ENCODE measurements at regions not wholly inside any gene's neighbourhood (a gene's known extent, or its start where the extent isn't known, plus 50 kb on each side); places are given as distances from the start of the nearest gene placed in this dataset.
"Not testable (repeated sequence)": the region's sequence is repeated elsewhere in the genome, so short reads cannot be mapped to it uniquely, and the experiment has no call there.

DNA sequence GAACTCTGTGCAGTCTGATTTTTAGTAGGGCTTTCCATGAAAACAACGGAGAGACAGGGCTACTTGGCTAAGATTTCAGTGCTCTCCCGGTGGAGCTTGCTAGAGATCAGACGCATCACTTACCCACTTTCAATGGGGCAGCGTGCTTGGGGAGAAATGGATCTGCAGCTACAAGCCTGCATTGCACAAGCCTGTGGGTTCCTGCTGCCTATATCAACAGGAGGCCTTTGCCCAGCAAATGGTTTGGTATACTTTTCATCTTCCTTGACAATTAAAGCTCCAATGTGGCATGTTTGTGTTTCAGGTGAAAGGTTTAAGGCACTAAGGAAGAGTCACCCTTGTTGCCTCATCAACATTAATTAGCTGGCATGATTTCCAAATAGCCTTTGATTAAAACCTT is 136.0 kb upstream of the FOXQ1 start:
- H3K4me1 ChIP-seq (ENCODE audit: control insufficient read depth in 1 of 2, insufficient read depth in 2 of 2, low read length in 2 of 2) = no peaks in the 10 kb centered on the region
- no peaks in the 10 kb centered on the region for H3K27me3 ChIP-seq (ENCODE audit: low read depth, low read length)
- no peaks in the 10 kb centered on the region for H3K36me3 ChIP-seq (ENCODE audit: control insufficient read depth in 1 of 2, insufficient read depth in 2 of 2, low read length in 2 of 2)
- H3K9me3 ChIP-seq (ENCODE audit: control insufficient read depth in 1 of 2, low read length in 2 of 2) = no peaks in the 10 kb centered on the region
- no peak overlapping the region for H3K27ac ChIP-seq (ENCODE audit: low read length)
- no peak overlapping the region for H3K4me3 ChIP-seq (ENCODE audit: low read depth in 1 of 2, low read length in 2 of 2)

DNA sequence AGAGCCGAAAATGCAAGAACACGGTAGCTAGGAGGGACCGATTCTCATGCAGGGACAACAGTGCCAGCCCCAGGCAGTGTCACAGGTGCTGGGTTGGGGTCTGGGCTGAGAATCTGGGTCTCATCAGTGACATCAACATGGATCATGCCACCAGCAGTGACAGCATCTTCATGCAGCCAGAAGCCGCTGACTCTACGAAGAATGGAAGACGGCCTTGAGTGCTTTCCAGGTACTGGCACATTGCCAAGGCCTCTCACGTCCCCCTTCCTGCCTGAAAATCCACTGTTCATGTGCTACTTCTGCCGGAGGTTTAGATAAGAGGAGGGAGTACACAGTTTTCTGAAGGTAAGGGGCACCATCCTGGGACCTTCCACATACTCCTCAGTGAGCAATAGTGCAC is 141.1 kb upstream of the FOXQ1 start:
- H3K27me3 ChIP-seq (ENCODE audit: low read depth, low read length) = no peaks in the 10 kb centered on the region
- H3K9me3 ChIP-seq (ENCODE audit: control insufficient read depth in 1 of 2, low read length in 2 of 2) = no peaks in the 10 kb centered on the region

DNA sequence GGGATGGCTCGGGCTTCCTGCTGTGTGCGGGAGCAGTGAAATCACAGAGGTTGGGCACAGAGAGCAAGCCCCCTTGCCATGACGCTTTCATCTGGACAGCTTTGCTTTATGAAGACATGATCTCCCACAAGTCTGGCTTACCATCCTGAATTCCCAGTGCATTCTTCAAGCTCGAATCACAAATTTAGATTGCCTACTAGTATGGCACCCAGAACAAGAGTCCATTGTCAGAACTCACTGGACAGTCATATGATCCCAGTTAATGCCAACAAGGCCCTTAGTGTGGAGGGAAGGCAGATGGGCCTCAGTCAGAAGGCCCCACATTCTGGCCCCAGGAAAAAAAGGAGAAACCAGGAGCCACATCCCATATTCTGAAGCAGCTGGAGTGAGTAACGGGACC is 147.3 kb upstream of the FOXQ1 start:
- no peak overlapping the region for H3K27ac ChIP-seq (ENCODE audit: low read length)
- H3K4me1 ChIP-seq (ENCODE audit: control insufficient read depth in 1 of 2, insufficient read depth in 2 of 2, low read length in 2 of 2) = no peaks in the 10 kb centered on the region
- H3K36me3 ChIP-seq (ENCODE audit: control insufficient read depth in 1 of 2, insufficient read depth in 2 of 2, low read length in 2 of 2) = no peaks in the 10 kb centered on the region
- no peaks in the 10 kb centered on the region for H3K27me3 ChIP-seq (ENCODE audit: low read depth, low read length)
- H3K9me3 ChIP-seq (ENCODE audit: control insufficient read depth in 1 of 2, low read length in 2 of 2) = no peaks in the 10 kb centered on the region
- H3K4me3 ChIP-seq (ENCODE audit: low read depth in 1 of 2, low read length in 2 of 2) = no peak overlapping the region

More for the DNA sequence above, 141.1 kb upstream of the FOXQ1 start:
- no peak overlapping the region for H3K27ac ChIP-seq (ENCODE audit: low read length)
- H3K4me1 ChIP-seq (ENCODE audit: control insufficient read depth in 1 of 2, insufficient read depth in 2 of 2, low read length in 2 of 2) = no peaks in the 10 kb centered on the region
- H3K36me3 ChIP-seq (ENCODE audit: control insufficient read depth in 1 of 2, insufficient read depth in 2 of 2, low read length in 2 of 2) = no peaks in the 10 kb centered on the region
- H3K4me3 ChIP-seq (ENCODE audit: low read depth in 1 of 2, low read length in 2 of 2) = no peak overlapping the region

DNA sequence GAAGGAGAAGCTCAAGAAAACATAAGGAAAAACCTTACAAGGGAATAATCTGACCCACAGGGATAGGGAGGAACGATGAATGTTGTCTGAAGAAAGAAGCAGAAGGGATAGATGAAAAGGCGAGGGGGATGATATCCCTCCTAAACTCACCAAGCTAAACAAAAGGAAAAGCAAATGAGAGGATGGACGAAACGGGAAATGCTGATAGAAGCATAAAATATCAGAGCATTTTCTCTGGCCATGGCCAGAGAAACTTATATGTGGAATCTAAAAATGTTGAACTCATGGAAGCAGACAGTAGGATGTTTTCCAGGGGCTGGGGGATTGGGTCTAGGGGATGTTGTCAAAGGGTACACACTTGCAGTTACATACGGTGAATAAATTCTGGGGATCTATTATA is 148.4 kb upstream of the FOXQ1 start:
- no peak overlapping the region for H3K27ac ChIP-seq (ENCODE audit: low read length)
- no peaks in the 10 kb centered on the region for H3K36me3 ChIP-seq (ENCODE audit: control insufficient read depth in 1 of 2, insufficient read depth in 2 of 2, low read length in 2 of 2)
- no peaks in the 10 kb centered on the region for H3K9me3 ChIP-seq (ENCODE audit: control insufficient read depth in 1 of 2, low read length in 2 of 2)

DNA sequence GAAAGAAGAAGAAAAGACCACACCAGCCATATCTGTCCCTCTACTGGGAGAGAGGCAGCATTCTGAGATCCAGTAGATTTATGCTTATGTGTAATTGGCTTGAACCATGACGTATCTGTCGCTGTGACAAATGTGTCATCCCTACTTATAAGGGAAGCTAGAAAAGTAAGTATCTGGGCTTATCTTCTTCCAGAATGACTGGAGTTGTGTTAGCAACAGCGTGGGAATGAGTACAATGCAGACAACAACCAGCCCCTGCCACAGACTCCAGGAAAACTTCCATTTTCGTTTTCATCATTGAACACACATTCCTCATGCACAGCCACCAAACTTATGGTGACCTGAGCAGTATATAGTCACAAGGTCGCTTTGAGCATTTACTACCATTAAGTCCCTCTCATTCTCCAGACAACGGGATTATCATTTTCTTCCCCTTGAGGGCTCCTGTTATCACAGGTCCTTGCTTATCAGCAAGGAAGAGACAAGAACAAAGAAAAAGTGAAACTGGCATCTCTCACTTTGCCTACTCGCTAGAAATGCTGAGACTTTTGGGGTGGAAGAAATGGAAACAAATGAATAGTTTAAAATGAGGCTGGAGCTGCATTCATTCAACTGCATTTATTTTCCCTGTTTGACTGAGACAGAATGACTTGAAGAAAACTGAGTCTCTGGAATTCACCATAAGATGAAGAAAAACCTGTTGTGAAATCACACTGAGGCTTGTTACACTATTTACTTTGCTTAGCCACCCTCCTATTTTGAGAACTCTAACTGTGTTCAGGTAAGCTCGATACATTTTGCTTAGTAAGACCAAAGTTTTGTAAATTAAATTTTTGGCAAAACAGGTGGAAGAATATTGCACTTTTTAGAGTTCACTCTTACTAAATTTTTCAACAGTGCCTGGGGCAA is 149.3 kb upstream of the FOXQ1 start:
- H3K4me3 ChIP-seq (ENCODE audit: low read depth in 1 of 2, low read length in 2 of 2) = peak overlapping the region in 1 of 2 donors; percentile 22
- H3K27ac ChIP-seq (ENCODE audit: low read length) = no peak overlapping the region
- no peaks in the 10 kb centered on the region for H3K9me3 ChIP-seq (ENCODE audit: control insufficient read depth in 1 of 2, low read length in 2 of 2)

More for the DNA sequence above, 148.4 kb upstream of the FOXQ1 start:
- Histone ChIP-seq H3K27me3 (ENCODE audit: low read depth, low read length) (no peaks in the 10 kb centered on the region), H3K4me1 (ENCODE audit: control insufficient read depth in 1 of 2, insufficient read depth in 2 of 2, low read length in 2 of 2) (no peaks in the 10 kb centered on the region), H3K4me3 (ENCODE audit: low read depth in 1 of 2, low read length in 2 of 2) (no peak overlapping the region)

DNA sequence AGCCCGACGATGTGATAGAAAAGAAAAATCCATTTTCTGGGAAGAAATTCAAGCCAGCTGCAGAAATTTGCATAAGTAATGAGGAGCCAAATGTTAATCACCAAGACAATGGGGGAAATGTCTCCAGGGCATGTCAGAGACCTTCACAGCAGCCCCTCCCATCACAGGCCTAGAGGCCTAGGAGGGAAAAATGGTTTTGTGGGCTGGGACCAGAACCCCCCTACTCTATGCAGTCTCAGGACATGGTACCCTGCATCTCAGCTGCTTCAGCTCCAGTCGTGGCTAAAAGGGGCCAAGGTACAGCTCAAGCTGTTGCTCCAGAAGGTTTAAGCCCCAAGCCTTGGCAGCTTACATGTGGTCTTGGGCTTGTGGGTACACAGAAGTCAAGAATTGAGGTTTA is 155.5 kb upstream of the FOXQ1 start:
- H3K4me3 ChIP-seq (ENCODE audit: low read depth in 1 of 2, low read length in 2 of 2); H3K27ac ChIP-seq (ENCODE audit: low read length); H3K4me1 ChIP-seq (ENCODE audit: control insufficient read depth in 1 of 2, insufficient read depth in 2 of 2, low read length in 2 of 2); H3K9me3 ChIP-seq (ENCODE audit: control insufficient read depth in 1 of 2, low read length in 2 of 2); H3K36me3 ChIP-seq (ENCODE audit: control insufficient read depth in 1 of 2, insufficient read depth in 2 of 2, low read length in 2 of 2); H3K27me3 ChIP-seq (ENCODE audit: low read depth, low read length): not testable (repeated sequence)

More for the DNA sequence above, 149.3 kb upstream of the FOXQ1 start:
- H3K36me3 ChIP-seq (ENCODE audit: control insufficient read depth in 1 of 2, insufficient read depth in 2 of 2, low read length in 2 of 2) = no peaks in the 10 kb centered on the region
- H3K4me1 ChIP-seq (ENCODE audit: control insufficient read depth in 1 of 2, insufficient read depth in 2 of 2, low read length in 2 of 2) = no peaks in the 10 kb centered on the region
- H3K27me3 ChIP-seq (ENCODE audit: low read depth, low read length) = no peaks in the 10 kb centered on the region

DNA sequence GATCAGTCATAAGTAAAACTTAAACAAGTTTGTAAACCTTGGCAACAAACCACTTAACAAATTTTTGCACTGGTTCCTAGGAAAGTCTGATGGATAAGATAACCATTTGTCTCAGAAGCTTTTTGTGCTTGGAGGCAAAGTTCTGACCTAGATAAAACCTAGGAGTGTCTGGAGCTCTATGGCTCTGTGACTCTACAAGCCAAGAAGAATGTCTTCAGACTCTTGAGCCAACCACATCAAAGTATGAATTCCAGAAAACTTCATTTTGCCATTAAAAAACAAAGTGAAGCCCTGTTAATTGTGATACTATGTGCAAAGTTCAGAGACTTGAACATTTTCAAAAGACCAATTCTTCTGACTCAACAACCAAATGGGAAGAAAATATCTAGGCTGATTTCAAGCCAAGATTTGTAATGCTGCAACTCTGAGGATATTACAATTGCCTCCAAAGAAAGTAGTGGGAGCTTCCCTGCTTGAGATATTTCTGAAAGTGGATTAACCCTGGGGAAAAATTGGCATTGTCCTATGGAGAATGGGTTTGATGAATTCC is 158.1 kb upstream of the FOXQ1 start:
- no peaks in the 10 kb centered on the region for H3K27me3 ChIP-seq (ENCODE audit: low read depth, low read length)
- no peak overlapping the region for H3K27ac ChIP-seq (ENCODE audit: low read length)
- no peaks in the 10 kb centered on the region for H3K9me3 ChIP-seq (ENCODE audit: control insufficient read depth in 1 of 2, low read length in 2 of 2)
- no peaks in the 10 kb centered on the region for H3K36me3 ChIP-seq (ENCODE audit: control insufficient read depth in 1 of 2, insufficient read depth in 2 of 2, low read length in 2 of 2)
- peaks cover 0 to 4% of the 10 kb centered on the region in 2 donors for H3K4me1 ChIP-seq (ENCODE audit: control insufficient read depth in 1 of 2, insufficient read depth in 2 of 2, low read length in 2 of 2)
- no peak overlapping the region for H3K4me3 ChIP-seq (ENCODE audit: low read depth in 1 of 2, low read length in 2 of 2)

DNA sequence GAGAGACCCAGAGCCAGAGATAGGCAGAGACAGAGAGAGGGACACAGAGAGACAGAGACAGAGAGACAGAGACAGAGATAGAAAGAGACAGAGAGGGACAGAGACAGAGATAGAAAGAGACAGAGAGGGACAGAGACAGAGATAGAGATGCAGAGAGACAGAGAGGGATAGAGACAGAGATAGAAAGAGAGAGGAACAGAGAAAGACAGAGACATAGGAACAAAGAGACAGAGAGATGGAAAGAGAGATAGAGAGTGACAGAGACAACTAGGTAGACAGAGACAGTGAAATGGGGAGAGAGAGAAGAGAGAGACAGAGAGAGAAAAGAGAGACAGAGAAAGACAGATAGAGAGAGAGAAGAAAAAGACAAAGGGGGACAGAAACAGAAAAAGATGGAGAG is 165.4 kb upstream of the FOXQ1 start:
- H3K9me3 ChIP-seq (ENCODE audit: control insufficient read depth in 1 of 2, low read length in 2 of 2) = no peaks in the 10 kb centered on the region
- H3K36me3 ChIP-seq (ENCODE audit: control insufficient read depth in 1 of 2, insufficient read depth in 2 of 2, low read length in 2 of 2) = no peaks in the 10 kb centered on the region
- H3K4me3 ChIP-seq (ENCODE audit: low read depth in 1 of 2, low read length in 2 of 2) = no peak overlapping the region
- H3K4me1 ChIP-seq (ENCODE audit: control insufficient read depth in 1 of 2, insufficient read depth in 2 of 2, low read length in 2 of 2) = no peaks in the 10 kb centered on the region
- H3K27ac ChIP-seq (ENCODE audit: low read length) = no peak overlapping the region
- no peaks in the 10 kb centered on the region for H3K27me3 ChIP-seq (ENCODE audit: low read depth, low read length)

DNA sequence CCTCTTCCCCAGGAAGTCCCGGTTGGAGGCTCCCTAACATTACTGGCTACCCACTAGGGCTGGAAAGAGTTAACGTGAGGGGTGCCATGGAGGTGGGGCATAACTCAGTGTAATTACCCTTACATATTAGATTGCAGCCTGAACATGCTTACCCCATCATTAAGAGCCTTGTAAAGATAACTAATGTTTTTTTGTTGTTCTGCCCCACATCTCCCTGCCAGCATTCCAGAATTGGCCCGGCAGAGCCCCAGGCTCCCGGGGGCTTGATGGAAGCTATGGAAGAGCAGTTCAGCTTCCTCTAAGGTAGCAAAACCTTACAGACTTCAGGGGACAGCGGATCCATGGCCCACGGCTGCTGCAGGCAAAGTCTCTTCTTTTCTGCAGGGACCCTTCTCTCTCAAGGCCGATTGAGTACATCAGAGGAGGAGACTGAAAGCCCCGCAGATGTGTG is 166.1 kb upstream of the FOXQ1 start:
- no peak overlapping the region for H3K27ac ChIP-seq (ENCODE audit: low read length)
- no peaks in the 10 kb centered on the region for H3K4me1 ChIP-seq (ENCODE audit: control insufficient read depth in 1 of 2, insufficient read depth in 2 of 2, low read length in 2 of 2)
- no peaks in the 10 kb centered on the region for H3K9me3 ChIP-seq (ENCODE audit: control insufficient read depth in 1 of 2, low read length in 2 of 2)
- H3K36me3 ChIP-seq (ENCODE audit: control insufficient read depth in 1 of 2, insufficient read depth in 2 of 2, low read length in 2 of 2) = no peaks in the 10 kb centered on the region
- no peaks in the 10 kb centered on the region for H3K27me3 ChIP-seq (ENCODE audit: low read depth, low read length)
- H3K4me3 ChIP-seq (ENCODE audit: low read depth in 1 of 2, low read length in 2 of 2) = no peak overlapping the region

DNA sequence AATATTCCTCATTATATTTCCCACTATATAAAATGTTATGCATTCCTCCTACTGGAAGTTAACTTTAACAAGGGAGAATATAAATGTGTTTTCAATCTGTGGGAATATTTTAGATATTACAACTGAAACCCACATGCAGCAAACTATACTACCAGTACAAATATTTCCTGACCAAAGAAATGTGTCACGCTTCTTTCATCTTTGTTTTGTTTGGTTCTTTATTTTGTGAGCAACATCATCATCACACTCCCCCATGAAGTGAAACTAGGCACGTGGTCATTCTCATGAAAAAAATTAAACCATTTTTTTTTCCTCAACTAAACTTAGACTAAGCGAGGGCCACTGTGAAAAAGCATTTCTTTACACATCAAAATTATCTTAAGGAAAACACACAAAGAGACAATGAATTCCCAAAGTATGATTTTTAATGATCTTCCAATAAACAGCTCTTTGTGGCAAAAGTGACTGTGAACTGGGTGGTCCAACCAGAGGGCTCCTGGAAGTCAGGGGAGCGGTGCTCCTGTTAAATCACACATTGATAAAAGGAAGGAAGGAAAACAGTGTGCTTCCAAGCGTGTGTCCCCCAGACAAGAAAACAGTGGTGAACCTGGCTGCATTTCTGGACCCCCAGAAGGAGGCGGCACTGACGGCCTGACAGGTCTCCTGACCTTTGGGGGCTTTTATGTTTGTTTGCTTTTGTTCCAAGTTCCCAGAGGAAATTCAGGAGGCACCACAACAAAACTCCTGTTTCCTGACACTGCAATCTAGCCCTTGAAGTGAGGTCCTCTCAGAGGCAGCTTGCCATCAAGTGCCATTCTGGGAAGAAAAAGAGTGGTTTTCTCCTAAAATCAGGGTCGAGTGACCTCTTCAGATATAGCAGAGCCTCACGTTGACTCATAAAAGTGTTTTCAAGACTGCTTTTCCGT is 166.8 kb upstream of the FOXQ1 start:
- Histone ChIP-seq H3K9me3 (ENCODE audit: control insufficient read depth in 1 of 2, low read length in 2 of 2) (no peaks in the 10 kb centered on the region), H3K27me3 (ENCODE audit: low read depth, low read length) (no peaks in the 10 kb centered on the region), H3K36me3 (ENCODE audit: control insufficient read depth in 1 of 2, insufficient read depth in 2 of 2, low read length in 2 of 2) (no peaks in the 10 kb centered on the region), H3K4me3 (ENCODE audit: low read depth in 1 of 2, low read length in 2 of 2) (no peak overlapping the region), H3K4me1 (ENCODE audit: control insufficient read depth in 1 of 2, insufficient read depth in 2 of 2, low read length in 2 of 2) (no peaks in the 10 kb centered on the region), H3K27ac (ENCODE audit: low read length) (no peak overlapping the region)

DNA sequence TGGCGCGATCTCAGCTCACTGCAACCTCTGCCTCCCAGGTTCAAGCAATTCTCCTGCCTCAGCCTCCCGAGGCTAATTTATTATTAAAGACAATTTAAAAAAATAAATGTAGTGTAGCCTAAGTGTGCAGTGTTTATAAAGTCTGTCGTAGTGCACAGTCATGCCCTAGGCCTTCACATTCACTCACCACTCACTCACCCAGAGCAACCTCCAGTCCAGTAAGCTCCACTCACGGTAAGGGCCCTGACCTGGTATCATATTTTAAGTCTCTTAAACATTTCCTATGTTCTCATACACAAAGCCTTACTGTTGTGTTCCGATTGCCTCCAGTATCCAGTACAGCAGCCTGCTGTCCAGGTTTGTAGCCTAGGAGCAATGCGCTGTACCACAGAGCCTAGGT is 168.2 kb upstream of the FOXQ1 start:
- Histone ChIP-seq H3K36me3 (ENCODE audit: control insufficient read depth in 1 of 2, insufficient read depth in 2 of 2, low read length in 2 of 2) (no peaks in the 10 kb centered on the region), H3K9me3 (ENCODE audit: control insufficient read depth in 1 of 2, low read length in 2 of 2) (peaks cover 7% of the 10 kb centered on the region in 2 donors), H3K27me3 (ENCODE audit: low read depth, low read length) (no peaks in the 10 kb centered on the region), H3K27ac (ENCODE audit: low read length) (no peak overlapping the region), H3K4me3 (ENCODE audit: low read depth in 1 of 2, low read length in 2 of 2) (no peak overlapping the region), H3K4me1 (ENCODE audit: control insufficient read depth in 1 of 2, insufficient read depth in 2 of 2, low read length in 2 of 2) (no peaks in the 10 kb centered on the region)

Data from muscle layer of duodenum (tissue), 2 donors.